Neural progenitor cell (in vitro differentiated cells): ENCODE measurements at regions not wholly inside any gene's neighbourhood (a gene's known extent, or its start where the extent isn't known, plus 50 kb on each side); places are given as distances from the start of the nearest gene placed in this dataset.

Experiments
- CTCF ChIP-seq: fragments of 200-600 bp; sonication (generic); IDR thresholded peaks from 2 replicates; pipeline ENCODE4 v1.5.1; 2017; ENCODE audit warnings: antibody characterized with exemption, mild to moderate bottlenecking
- EZH2 ChIP-seq: fragments of 200-600 bp; sonication (generic); IDR thresholded peaks from 2 replicates; pipeline ENCODE4 v1.6.1; 2017; ENCODE audit warnings: antibody characterized with exemption, mild to moderate bottlenecking, moderate library complexity
- EZH2phosphoT487 ChIP-seq: fragments of 200-600 bp; sonication (generic); IDR thresholded peaks from 2 replicates; pipeline ENCODE4 v1.6.1; 2017; ENCODE audit warnings: antibody characterized with exemption

GRCh38 chr4:130044788-130045531 is 949.0 kb downstream of the C4orf33 start:
- no peak for TF ChIP-seq CTCF
- no peak for TF ChIP-seq EZH2
- TF ChIP-seq EZH2phosphoT487 = no peak
